Stimulated activated effector memory CD8-positive, alpha-beta T cell treated with anti-CD3 and anti-CD28 coated beads, Interleukin-12 subunit alpha, Interleukin-12 subunit beta, amount 100 ng/mL, for 72 hours (primary cell): ENCODE measurements at regions not wholly inside any gene's neighbourhood (a gene's known extent, or its start where the extent isn't known, plus 50 kb on each side); places are given as distances from the start of the nearest gene placed in this dataset.
A peak's percentile ranks its signal among the peaks of the same experiment; 100 is the strongest.

Experiments used
- ATAC-seq: fragments of 150-1000 bp; cut with Tn5 transposase; 2 replicates; pipeline ENCODE4 v1.10.0; 2021
- DNase-seq, 2 donors: peaks; one replicate each; pipeline ENCODE4 v3.0.0; 2021 to 2022; ENCODE audit warnings: low spot score in 2 of 2
- H3K27ac Mint-ChIP-seq: one replicate; pipeline ENCODE4 v1.8.0; 2022; ENCODE audit warnings: mild to moderate bottlenecking, mixed read lengths
- H3K36me3 Mint-ChIP-seq: one replicate; pipeline ENCODE4 v1.8.0; 2022; ENCODE audit warnings: mild to moderate bottlenecking, mixed read lengths
- H3K4me1 Mint-ChIP-seq: one replicate; pipeline ENCODE4 v1.8.0; 2022; ENCODE audit warnings: mixed read lengths
- H3K4me3 Mint-ChIP-seq: one replicate; pipeline ENCODE4 v1.8.0; 2022; ENCODE audit warnings: mild to moderate bottlenecking, mixed read lengths
- H3K9me3 Mint-ChIP-seq: one replicate; pipeline ENCODE4 v1.8.0; 2022; ENCODE audit warnings: mixed read lengths

GRCh38 chr2:239773228-239774141 is 251.7 kb downstream of the NDUFA10 start:
- H3K4me1 Mint-ChIP-seq: no peaks in the 10 kb centered on the region
- peaks cover 3% of the 10 kb centered on the region for H3K9me3 Mint-ChIP-seq
- H3K4me3 Mint-ChIP-seq: no peak overlapping the region
- H3K36me3 Mint-ChIP-seq: no peaks in the 10 kb centered on the region
- DNase-seq (no peak), ATAC-seq (no peak)
- H3K27ac Mint-ChIP-seq: no peak overlapping the region

- DNase-seq: no peak
- no peak for ATAC-seq
- Mint-ChIP-seq H3K4me3 (no peak overlapping the region), H3K36me3 (no peaks in the 10 kb centered on the region), H3K9me3 (peaks cover 3% of the 10 kb centered on the region), H3K4me1 (no peaks in the 10 kb centered on the region), H3K27ac (no peak overlapping the region)
Measured at GRCh38 chr2:239772721-239773120, 252.4 kb downstream of the NDUFA10 start.

- ATAC-seq: no peak
- Mint-ChIP-seq H3K9me3 (peaks cover 3% of the 10 kb centered on the region), H3K36me3 (no peaks in the 10 kb centered on the region), H3K27ac (no peak overlapping the region), H3K4me3 (no peak overlapping the region), H3K4me1 (no peaks in the 10 kb centered on the region)
- DNase-seq: no peak
Measured at GRCh38 chr2:239770246-239770639, 254.9 kb downstream of the NDUFA10 start.

GRCh38 chr2:239769554-239770245 is 255.4 kb downstream of the NDUFA10 start:
- Mint-ChIP-seq H3K4me1 (no peaks in the 10 kb centered on the region), H3K27ac (no peak overlapping the region), H3K36me3 (no peaks in the 10 kb centered on the region), H3K4me3 (no peak overlapping the region), H3K9me3 (peaks cover 3% of the 10 kb centered on the region)
- ATAC-seq: no peak
- DNase-seq: no peak

GRCh38 chr2:239768907-239769553 is 256.1 kb downstream of the NDUFA10 start:
- no peaks in the 10 kb centered on the region for H3K4me1 Mint-ChIP-seq
- peaks cover 3% of the 10 kb centered on the region for H3K9me3 Mint-ChIP-seq
- no peak overlapping the region for H3K27ac Mint-ChIP-seq
- no peak overlapping the region for H3K4me3 Mint-ChIP-seq
- H3K36me3 Mint-ChIP-seq: no peaks in the 10 kb centered on the region
- no peak for DNase-seq
- ATAC-seq: no peak

GRCh38 chr2:239768031-239768790 is 256.9 kb downstream of the NDUFA10 start:
- no peak overlapping the region for H3K27ac Mint-ChIP-seq
- peaks cover 3% of the 10 kb centered on the region for H3K9me3 Mint-ChIP-seq
- no peaks in the 10 kb centered on the region for H3K4me1 Mint-ChIP-seq
- DNase-seq: no peak
- H3K4me3 Mint-ChIP-seq: no peak overlapping the region
- peak; percentile 23 for ATAC-seq
- no peaks in the 10 kb centered on the region for H3K36me3 Mint-ChIP-seq

GRCh38 chr2:239767021-239767905 is 257.9 kb downstream of the NDUFA10 start:
- Mint-ChIP-seq H3K27ac (no peak overlapping the region), H3K4me3 (no peak overlapping the region), H3K9me3 (peaks cover 3% of the 10 kb centered on the region), H3K36me3 (no peaks in the 10 kb centered on the region), H3K4me1 (no peaks in the 10 kb centered on the region)
- DNase-seq: no peak
- no peak for ATAC-seq

- ATAC-seq (no peak), DNase-seq (no peak)
- Mint-ChIP-seq H3K27ac (no peak overlapping the region), H3K4me1 (no peaks in the 10 kb centered on the region), H3K36me3 (no peaks in the 10 kb centered on the region), H3K9me3 (no peaks in the 10 kb centered on the region), H3K4me3 (no peak overlapping the region)
Measured at GRCh38 chr2:239765911-239766310, 259.2 kb downstream of the NDUFA10 start.

GRCh38 chr2:239765076-239765845 is 259.9 kb downstream of the NDUFA10 start:
- no peak overlapping the region for H3K27ac Mint-ChIP-seq
- H3K9me3 Mint-ChIP-seq: no peaks in the 10 kb centered on the region
- ATAC-seq (no peak), DNase-seq (no peak)
- H3K4me1 Mint-ChIP-seq: no peaks in the 10 kb centered on the region
- no peak overlapping the region for H3K4me3 Mint-ChIP-seq
- no peaks in the 10 kb centered on the region for H3K36me3 Mint-ChIP-seq

- Mint-ChIP-seq H3K27ac (no peak overlapping the region), H3K36me3 (no peaks in the 10 kb centered on the region), H3K4me1 (no peaks in the 10 kb centered on the region), H3K9me3 (no peaks in the 10 kb centered on the region), H3K4me3 (no peak overlapping the region)
- DNase-seq: no peak
- ATAC-seq: no peak
Measured at GRCh38 chr2:239763433-239764097, 261.6 kb downstream of the NDUFA10 start.

- H3K36me3 Mint-ChIP-seq: no peaks in the 10 kb centered on the region
- H3K9me3 Mint-ChIP-seq: no peaks in the 10 kb centered on the region
- DNase-seq (no peak), ATAC-seq (no peak)
- H3K27ac Mint-ChIP-seq: no peak overlapping the region
- peaks cover under 1% of the 10 kb centered on the region for H3K4me1 Mint-ChIP-seq
- H3K4me3 Mint-ChIP-seq: no peak overlapping the region
Measured at GRCh38 chr2:239762655-239763269, 262.4 kb downstream of the NDUFA10 start.

GRCh38 chr2:239762106-239762505 is 263.0 kb downstream of the NDUFA10 start:
- Mint-ChIP-seq H3K4me3 (no peak overlapping the region), H3K27ac (no peak overlapping the region), H3K9me3 (no peaks in the 10 kb centered on the region), H3K4me1 (peaks cover 7% of the 10 kb centered on the region), H3K36me3 (no peaks in the 10 kb centered on the region)
- no peak for ATAC-seq
- no peak for DNase-seq

GRCh38 chr2:239760596-239760995 is 264.5 kb downstream of the NDUFA10 start:
- H3K27ac Mint-ChIP-seq: no peak overlapping the region
- H3K4me1 Mint-ChIP-seq: peaks cover 12% of the 10 kb centered on the region
- no peak overlapping the region for H3K4me3 Mint-ChIP-seq
- no peaks in the 10 kb centered on the region for H3K9me3 Mint-ChIP-seq
- DNase-seq (no peak), ATAC-seq (no peak)
- no peaks in the 10 kb centered on the region for H3K36me3 Mint-ChIP-seq
